HCT116 (cell line): ENCODE measurements at regions not wholly inside any gene's neighbourhood (a gene's known extent, or its start where the extent isn't known, plus 50 kb on each side); places are given as distances from the start of the nearest gene placed in this dataset.

Experiments used
- ATAC-seq: fragments of 200-7000 bp; cut with Tn5 transposase; 2 replicates; pipeline ENCODE4 v1.9.1; 2020; ENCODE audit warnings: mild to moderate bottlenecking, moderate library complexity
- BruUV-seq: library from RNA; stranded (reverse); fragments of 400-500 nt; replicated peaks from 2 replicates; lab custom pipeline; 2021; lab: Mats Ljungman, UMichigan
- CTCF ChIA-PET: fragments of 300-600 bp; sonication (Branson Sonifier 250); formaldehyde crosslinking; loops from one replicate; lab custom pipeline; 2021; ENCODE audit warnings: antibody characterized with exemption; lab: Charles Lee
- POLR2A ChIA-PET: fragments of 300-600, 350-600 bp; sonication (Branson Sonifier 250); formaldehyde crosslinking; loops from one replicate; lab custom pipeline; 2021; ENCODE audit warnings: antibody characterized with exemption; lab: Charles Lee
- RAD21 ChIA-PET, 2 experiments: fragments of 300-600 bp; sonication (Branson Sonifier 250); formaldehyde crosslinking; loops; one replicate each; lab custom pipeline; 2023; ENCODE audit warnings: low total read pairs in 2 of 2; ENCODE audit not compliant: uncharacterized antibody in 2 of 2, unreplicated experiment in 2 of 2, low non-redundant PET in 1 of 2; lab: Charles Lee
- DNase-seq: peaks from one replicate; pipeline ENCODE4 v3.0.0-alpha.2; 2010; ENCODE audit warnings: low read depth, low spot score
- H2AFZ ChIP-seq: fragments of 200-600 bp; shearing (Covaris generic), sonication (generic); 2 replicates; pipeline ENCODE4 v1.6.1; 2017; ENCODE audit warnings: low read depth, mixed run types, mixed read lengths, antibody characterized with exemption, low read length; ENCODE audit not compliant: poor library complexity, severe bottlenecking
- H3K27ac ChIP-seq: 2 replicates; pipeline ENCODE4 v1.5.1; 2012; ENCODE audit warnings: low read depth, low read length
- H3K27me3 ChIP-seq: fragments of 200-600 bp; sonication (generic); 2 replicates; pipeline ENCODE4 v1.6.1; 2016; ENCODE audit warnings: mixed run types, low read length, mixed read lengths; ENCODE audit not compliant: insufficient read depth
- H3K36me3 ChIP-seq, 2 experiments: fragments of 200-500 bp in 1 of 2; fragments of 200-600 bp in 1 of 2; sonication (Bioruptor generic) in 1 of 2; sonication (generic) in 1 of 2; 2 replicates each; pipeline versions ENCODE4 v1.5.1 to v1.6.1; 2014 to 2016; ENCODE audit warnings: low read length in 2 of 2, inconsistent platforms in 1 of 2, mixed read lengths in 1 of 2, mixed run types in 1 of 2; ENCODE audit not compliant: insufficient read depth in 2 of 2, control insufficient read depth in 1 of 2
- H3K4me1 ChIP-seq, 2 experiments: fragments of 200-600 bp in 1 of 2; sonication (generic) in 1 of 2; 2 replicates each; pipeline versions ENCODE4 v1.5.1 to v1.6.1; 2012 to 2017; ENCODE audit warnings: low read length in 2 of 2, inconsistent platforms in 1 of 2, mild to moderate bottlenecking in 1 of 2, mixed read lengths in 1 of 2, mixed run types in 1 of 2, moderate library complexity in 1 of 2; ENCODE audit not compliant: insufficient read depth in 2 of 2, control insufficient read depth in 1 of 2
- H3K4me2 ChIP-seq: fragments of 200-600 bp; sonication (generic); 2 replicates; pipeline ENCODE4 v1.6.1; 2017; ENCODE audit warnings: mixed run types, low read length, mixed read lengths
- H3K4me3 ChIP-seq, 2 experiments: fragments of 200-600 bp in 1 of 2; sonication (generic) in 1 of 2; replicated peaks in 1 of 2; 2 replicates each; pipeline ENCODE4 v1.5.1; 2011 to 2016; ENCODE audit warnings: low read length in 2 of 2, control low read depth in 1 of 2, low read depth in 1 of 2, mild to moderate bottlenecking in 1 of 2, mixed read lengths in 1 of 2, mixed run types in 1 of 2
- H3K79me2 ChIP-seq: fragments of 200-600 bp; sonication (generic); 2 replicates; pipeline ENCODE4 v1.6.1; 2017; ENCODE audit warnings: mild to moderate bottlenecking, mixed run types, low read length, moderate library complexity, mixed read lengths; ENCODE audit not compliant: insufficient read depth
- H3K9ac ChIP-seq: fragments of 200-600 bp; sonication (generic); 2 replicates; pipeline ENCODE4 v1.6.1; 2016; ENCODE audit warnings: low read length, mixed read lengths
- H3K9me2 ChIP-seq: fragments of 200-600 bp; sonication (generic), shearing (Covaris generic); 2 replicates; pipeline ENCODE4 v1.6.1; 2017; ENCODE audit warnings: mixed run types, mild to moderate bottlenecking, moderate library complexity; ENCODE audit not compliant: insufficient read depth
- H3K9me3 ChIP-seq, 2 experiments: fragments of 200-500 bp in 1 of 2; fragments of 200-600 bp in 1 of 2; sonication (Bioruptor generic) in 1 of 2; sonication (generic) in 1 of 2; 2 replicates each; pipeline ENCODE4 v1.6.1; 2014 to 2017; ENCODE audit warnings: low read length in 2 of 2, mixed read lengths in 2 of 2, inconsistent platforms in 1 of 2, low read depth in 1 of 2, mild to moderate bottlenecking in 1 of 2, mixed run types in 1 of 2, moderate library complexity in 1 of 2; ENCODE audit not compliant: control insufficient read depth in 1 of 2, insufficient read depth in 1 of 2
- H4K20me1 ChIP-seq: fragments of 200-600 bp; sonication (generic), shearing (Covaris generic); 2 replicates; pipeline ENCODE4 v1.6.1; 2017; ENCODE audit warnings: mixed run types, mild to moderate bottlenecking, moderate library complexity; ENCODE audit not compliant: insufficient read depth
- CEBPB ChIP-seq: IDR thresholded peaks from 2 replicates; pipeline ENCODE4 v1.6.1; 2012; ENCODE audit warnings: low read depth
- CTCF ChIP-seq, 3 experiments: fragments of 200-600 bp in 1 of 3; sonication (generic) in 1 of 3; IDR thresholded peaks in 2 of 3; conservative IDR thresholded peaks in 1 of 3; 2 replicates each; pipeline ENCODE4 v1.5.1; 2012 to 2017; ENCODE audit warnings: low read depth in 2 of 3, low read length in 2 of 3, antibody characterized with exemption in 1 of 3, borderline replicate concordance in 1 of 3, control low read depth in 1 of 3, mild to moderate bottlenecking in 1 of 3, mixed read lengths in 1 of 3, mixed run types in 1 of 3, moderate library complexity in 1 of 3; ENCODE audit not compliant: insufficient read depth in 1 of 3
- EGR1 ChIP-seq: IDR thresholded peaks from 2 replicates; pipeline ENCODE4 v1.6.1; 2012; ENCODE audit warnings: low read depth
- ELF1 ChIP-seq: IDR thresholded peaks from 2 replicates; pipeline ENCODE4 v1.6.1; 2012; ENCODE audit warnings: low read depth, borderline replicate concordance
- EZH2 ChIP-seq: fragments of 200-600 bp; sonication (generic); IDR thresholded peaks from 2 replicates; pipeline ENCODE4 v1.6.1; 2017; ENCODE audit warnings: antibody characterized with exemption, mixed run types
- EZH2phosphoT487 ChIP-seq: fragments of 200-600 bp; IDR thresholded peaks from 2 replicates; pipeline ENCODE4 v1.6.1; 2018; ENCODE audit warnings: antibody characterized with exemption, borderline replicate concordance
- FOSL1 ChIP-seq: IDR thresholded peaks from 2 replicates; pipeline ENCODE4 v1.6.1; 2012; ENCODE audit warnings: low read depth
- JUND ChIP-seq: IDR thresholded peaks from 2 replicates; pipeline ENCODE4 v1.6.1; 2012
- POLR2A ChIP-seq: IDR thresholded peaks from 2 replicates; pipeline ENCODE4 v1.7.0; 2011; ENCODE audit warnings: borderline replicate concordance; ENCODE audit not compliant: insufficient read depth, insufficient read length; ENCODE audit errors: extremely low read depth
- POLR2AphosphoS5 ChIP-seq: IDR thresholded peaks from 2 replicates; pipeline ENCODE4 v1.6.1; 2011; ENCODE audit warnings: mild to moderate bottlenecking, low read depth, low read length, moderate library complexity
- SIN3A ChIP-seq: IDR thresholded peaks from 2 replicates; pipeline ENCODE4 v1.6.1; 2012; ENCODE audit warnings: low read depth
- SP1 ChIP-seq: IDR thresholded peaks from 2 replicates; pipeline ENCODE4 v1.6.1; 2012; ENCODE audit warnings: low read depth
- SRF ChIP-seq: IDR thresholded peaks from 2 replicates; pipeline ENCODE4 v1.6.1; 2012; ENCODE audit warnings: low read depth
- TCF7L2 ChIP-seq: IDR thresholded peaks from 2 replicates; pipeline ENCODE4 v1.7.0; 2011; ENCODE audit warnings: borderline replicate concordance, inconsistent platforms; ENCODE audit not compliant: insufficient read depth, insufficient read length; ENCODE audit errors: extremely low read depth
- YY1 ChIP-seq: IDR thresholded peaks from 2 replicates; pipeline ENCODE4 v1.6.1; 2011; ENCODE audit warnings: low read length, low read depth, moderate library complexity, mild to moderate bottlenecking; ENCODE audit not compliant: insufficient replicate concordance; ENCODE audit errors: extremely low read depth
- ZFX ChIP-seq: fragments of 450-650 bp; IDR thresholded peaks from 2 replicates; pipeline ENCODE4 v1.6.1; 2017
- ZNF274 ChIP-seq: fragments of 200-500 bp; sonication (Bioruptor generic); IDR thresholded peaks from 2 replicates; pipeline ENCODE4 v1.6.1; 2014; ENCODE audit warnings: mild to moderate bottlenecking, low read depth, low read length, inconsistent platforms
- intact Hi-C: fragments of 100-400 bp; cut with micrococcal nuclease; formaldehyde crosslinking; loops from 2 replicates; pipeline ENCODE4 v1.10.0; 2022
- TF ChIP-seq, protein P1 (sequence below): IDR thresholded peaks from 2 replicates; pipeline ENCODE4 v1.6.1; 2012
- TF ChIP-seq, protein P2 (sequence below): IDR thresholded peaks from 2 replicates; pipeline ENCODE4 v1.6.1; 2011; ENCODE audit warnings: mild to moderate bottlenecking, low read length, moderate library complexity; ENCODE audit not compliant: insufficient replicate concordance; ENCODE audit errors: extremely low read depth

GRCh38 chr12:75705749-75706711 lies 194.6 kb upstream of the KRR1 start (continued):
- TF ChIP-seq CTCF (IDR thresholded peaks at IDR 0.05 in 2 of 3, conservative IDR thresholded peaks at IDR 0.05 in 1 of 3; ENCODE audit: borderline replicate concordance in 1 of 3, insufficient read depth in 1 of 3, low read depth in 2 of 3, low read length in 2 of 3) (no peak), EGR1 (no peak), TCF7L2 (no peak)
- TF ChIP-seq, protein P1, sequence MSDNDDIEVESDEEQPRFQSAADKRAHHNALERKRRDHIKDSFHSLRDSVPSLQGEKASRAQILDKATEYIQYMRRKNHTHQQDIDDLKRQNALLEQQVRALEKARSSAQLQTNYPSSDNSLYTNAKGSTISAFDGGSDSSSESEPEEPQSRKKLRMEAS: no peak; the same call in 1 of the 2 replicates

GRCh38 chr12:75704664-75705063 lies 193.3 kb upstream of the KRR1 start:
- Histone ChIP-seq H3K9me2 (no peaks in the 10 kb centered on the region), H3K27ac (peak overlapping the region; percentile 100), H3K4me2 (peak overlapping the region; percentile 45), H3K4me1 (peaks cover 88 to 100% of the 10 kb centered on the region in 2 experiments), H3K27me3 (no peaks in the 10 kb centered on the region), H3K36me3 (no peaks in the 10 kb centered on the region), H3K9me3 (no peaks in the 10 kb centered on the region), H2AFZ (no peak overlapping the region), H3K79me2 (peaks cover 14% of the 10 kb centered on the region), H3K9ac (peak overlapping the region; percentile 45), H4K20me1 (no peaks in the 10 kb centered on the region), H3K4me3 (no peak overlapping the region; a peak in 1 of 4 replicates)
- DNase-seq (peak; percentile 85), ATAC-seq (peak; percentile 50)
- CTCF ChIA-PET: interaction anchor here (0.6 kb wide), 1 partner anchor 141 kb away, joined by 3 read pairs; no protein-coding TSS in a partner anchor
- BruUV-seq: no TSS peak
- RAD21 ChIA-PET: interaction anchor here in 1 of 2 experiments (1.2 kb wide), 1 partner anchor 41 kb away, joined by 3 read pairs; no protein-coding TSS in a partner anchor
- intact Hi-C loops: loop anchor here (2.0 to 5.0 kb wide), 3 partner anchors 46 to 643 kb away; partner anchors contain the start of gene BBS10
- POLR2A ChIA-PET: interaction anchor here (1.0 to 3.9 kb wide), 11 partner anchors 8 to 158 kb away, joined by 3 to 42 read pairs (median 5); no protein-coding TSS in a partner anchor
- TF ChIP-seq TCF7L2: peak; percentile 32
- TF ChIP-seq EGR1: 0 out of 2 replicates have a peak, but pooled peaks have one; percentile 32
- TF ChIP-seq YY1: peak; percentile 22
- TF ChIP-seq EZH2phosphoT487: no peak
- peak; percentile 41 for TF ChIP-seq POLR2A
- TF ChIP-seq, protein P1: peak; percentile 66
- no peak for TF ChIP-seq EZH2
- TF ChIP-seq POLR2AphosphoS5: peak; percentile 76
- TF ChIP-seq SRF: no peak
- no peak; the same call in 1 of the 2 replicates for TF ChIP-seq ELF1
- no peak for TF ChIP-seq ZNF274
- no peak for TF ChIP-seq ZFX
- peak; percentile 38 for TF ChIP-seq FOSL1
- TF ChIP-seq JUND: peak; percentile 47; the same call in 1 of the 2 replicates
- TF ChIP-seq CEBPB: peak; percentile 89
- peak; percentile 22; the same call in 1 of the 2 replicates for TF ChIP-seq SIN3A
- peak; percentile 81 for TF ChIP-seq SP1
- TF ChIP-seq, protein P2, sequence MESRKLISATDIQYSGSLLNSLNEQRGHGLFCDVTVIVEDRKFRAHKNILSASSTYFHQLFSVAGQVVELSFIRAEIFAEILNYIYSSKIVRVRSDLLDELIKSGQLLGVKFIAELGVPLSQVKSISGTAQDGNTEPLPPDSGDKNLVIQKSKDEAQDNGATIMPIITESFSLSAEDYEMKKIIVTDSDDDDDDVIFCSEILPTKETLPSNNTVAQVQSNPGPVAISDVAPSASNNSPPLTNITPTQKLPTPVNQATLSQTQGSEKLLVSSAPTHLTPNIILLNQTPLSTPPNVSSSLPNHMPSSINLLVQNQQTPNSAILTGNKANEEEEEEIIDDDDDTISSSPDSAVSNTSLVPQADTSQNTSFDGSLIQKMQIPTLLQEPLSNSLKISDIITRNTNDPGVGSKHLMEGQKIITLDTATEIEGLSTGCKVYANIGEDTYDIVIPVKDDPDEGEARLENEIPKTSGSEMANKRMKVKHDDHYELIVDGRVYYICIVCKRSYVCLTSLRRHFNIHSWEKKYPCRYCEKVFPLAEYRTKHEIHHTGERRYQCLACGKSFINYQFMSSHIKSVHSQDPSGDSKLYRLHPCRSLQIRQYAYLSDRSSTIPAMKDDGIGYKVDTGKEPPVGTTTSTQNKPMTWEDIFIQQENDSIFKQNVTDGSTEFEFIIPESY: no peak
